Effector memory CD4-positive, alpha-beta T cell (primary cell): ENCODE measurements at regions not wholly inside any gene's neighbourhood (a gene's known extent, or its start where the extent isn't known, plus 50 kb on each side); places are given as distances from the start of the nearest gene placed in this dataset.

Experiments used
- DNase-seq, 3 donors: peaks; one replicate each; pipeline ENCODE4 v3.0.0-alpha.2; 2020
- H3K27ac ChIP-seq: 2 replicates; pipeline ENCODE4 v1.7.0; 2013; ENCODE audit warnings: mild to moderate bottlenecking, low read length, moderate library complexity; ENCODE audit not compliant: insufficient read depth, poor library complexity, severe bottlenecking
- H3K27me3 ChIP-seq: replicated peaks from 2 replicates; pipeline ENCODE4 v1.7.0; 2013; ENCODE audit warnings: mild to moderate bottlenecking, low read length; ENCODE audit not compliant: insufficient read depth, control insufficient read depth, poor library complexity, severe bottlenecking
- H3K36me3 ChIP-seq: 2 replicates; pipeline ENCODE4 v1.7.0; 2013; ENCODE audit warnings: mild to moderate bottlenecking, low read length, moderate library complexity; ENCODE audit not compliant: control insufficient read depth, insufficient read depth
- H3K4me1 ChIP-seq: 2 replicates; pipeline ENCODE4 v1.7.0; 2013; ENCODE audit warnings: low read length, mild to moderate bottlenecking; ENCODE audit not compliant: control insufficient read depth, insufficient read depth, poor library complexity, severe bottlenecking
- H3K4me3 ChIP-seq: 2 replicates; pipeline ENCODE4 v1.7.0; 2013; ENCODE audit warnings: low read length, low read depth, mild to moderate bottlenecking; ENCODE audit not compliant: insufficient read depth, poor library complexity, severe bottlenecking
- H3K9me3 ChIP-seq: 2 replicates; pipeline ENCODE4 v1.7.0; 2013; ENCODE audit warnings: mild to moderate bottlenecking, low read length, moderate library complexity; ENCODE audit not compliant: control insufficient read depth

DNA sequence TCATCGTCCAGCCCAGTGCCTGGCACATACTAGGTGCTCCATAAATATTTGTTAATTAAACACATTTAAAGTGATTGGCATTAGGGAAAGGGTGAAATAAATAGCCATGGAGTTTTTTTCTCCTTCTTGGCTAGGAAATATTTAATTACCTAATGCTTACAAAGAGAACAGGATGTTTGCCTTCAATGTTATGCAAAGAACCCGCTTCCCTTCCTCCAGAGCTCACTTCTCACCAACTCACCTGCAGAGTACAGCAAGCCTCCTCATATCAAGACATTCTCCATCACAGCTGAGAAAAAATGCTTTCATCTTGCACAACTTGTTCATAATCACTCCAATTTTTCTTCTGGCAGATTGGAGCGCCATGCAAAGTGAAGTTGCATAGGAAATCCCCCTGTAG is 161.7 kb upstream of the STK32A start:
- Histone ChIP-seq H3K27me3 (no peaks in the 10 kb centered on the region), H3K9me3 (no peaks in the 10 kb centered on the region), H3K36me3 (no peaks in the 10 kb centered on the region), H3K27ac (no peak overlapping the region), H3K4me1 (no peaks in the 10 kb centered on the region), H3K4me3 (no peak overlapping the region)
- DNase-seq, result no peak

DNA sequence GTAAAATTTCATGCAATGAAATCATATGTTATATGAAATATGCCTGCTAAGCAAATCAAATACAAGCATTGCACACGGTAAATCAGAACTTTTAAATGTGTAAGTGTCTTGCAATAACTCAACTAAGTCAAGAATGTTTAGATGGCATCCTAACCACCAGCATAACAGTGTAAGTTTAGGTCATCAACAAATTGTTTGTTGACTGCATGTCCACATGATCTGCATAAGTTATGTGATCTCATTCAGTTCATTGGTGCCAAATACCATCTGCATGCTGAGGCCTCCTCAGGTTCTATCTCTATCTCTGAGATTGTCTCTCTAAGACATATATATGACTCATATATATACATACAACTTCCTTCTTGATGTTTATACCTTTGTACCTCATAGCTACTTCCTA is 159.6 kb upstream of the STK32A start:
- Histone ChIP-seq H3K36me3 (no peaks in the 10 kb centered on the region), H3K27me3 (no peaks in the 10 kb centered on the region), H3K4me1 (no peaks in the 10 kb centered on the region), H3K9me3 (no peaks in the 10 kb centered on the region), H3K4me3 (no peak overlapping the region), H3K27ac (no peak overlapping the region)
- no peak for DNase-seq

DNA sequence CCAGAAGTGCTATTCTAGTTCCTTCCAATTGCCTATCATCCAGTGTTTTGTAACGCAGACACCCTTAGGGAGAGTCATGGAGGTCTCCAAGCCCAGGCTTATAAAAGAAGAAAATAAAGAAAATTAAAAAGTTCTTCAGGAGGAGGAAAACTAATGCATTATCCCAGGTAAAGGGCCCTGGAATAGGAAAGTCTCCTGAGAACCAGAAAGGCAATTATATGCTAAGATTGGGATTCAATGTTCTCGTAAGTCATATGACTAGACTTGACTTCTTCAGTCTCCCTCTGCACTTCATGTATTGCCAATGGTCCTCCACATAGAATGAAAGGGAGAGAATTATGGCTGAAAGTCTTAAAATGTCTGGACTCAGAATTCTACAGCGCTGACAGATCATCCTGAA is 154.4 kb upstream of the STK32A start:
- DNase-seq, result no peak
- Histone ChIP-seq H3K27me3 (no peaks in the 10 kb centered on the region), H3K36me3 (no peaks in the 10 kb centered on the region), H3K27ac (no peak overlapping the region), H3K4me3 (no peak overlapping the region), H3K9me3 (no peaks in the 10 kb centered on the region), H3K4me1 (no peaks in the 10 kb centered on the region)

DNA sequence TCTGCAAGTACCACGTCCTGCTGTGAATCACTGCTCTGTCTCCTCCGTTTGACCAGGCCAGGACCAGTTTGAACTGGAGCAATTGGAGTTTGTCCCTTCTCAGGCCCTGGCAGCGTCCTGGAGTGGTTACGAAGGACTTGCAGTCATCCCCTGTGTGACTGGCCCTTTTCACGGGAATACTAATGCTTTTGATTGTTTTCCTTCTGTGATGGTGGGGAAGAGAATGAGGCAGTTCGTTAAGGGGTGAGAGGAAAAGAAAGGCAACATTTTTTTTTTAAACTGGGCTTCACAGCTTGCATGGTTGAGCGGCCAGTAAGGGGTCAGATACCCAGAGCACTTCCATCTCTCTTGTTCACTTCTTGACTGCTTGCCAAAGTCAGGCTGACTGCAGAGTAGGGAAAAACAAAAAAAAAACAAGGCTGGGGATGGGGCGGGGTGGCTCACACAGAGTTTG is 153.5 kb upstream of the STK32A start:
- no peaks in the 10 kb centered on the region for H3K4me1 ChIP-seq
- H3K9me3 ChIP-seq, result no peaks in the 10 kb centered on the region
- no peak for DNase-seq
- no peaks in the 10 kb centered on the region for H3K27me3 ChIP-seq
- H3K36me3 ChIP-seq, result no peaks in the 10 kb centered on the region
- no peak overlapping the region for H3K4me3 ChIP-seq
- no peak overlapping the region for H3K27ac ChIP-seq

DNA sequence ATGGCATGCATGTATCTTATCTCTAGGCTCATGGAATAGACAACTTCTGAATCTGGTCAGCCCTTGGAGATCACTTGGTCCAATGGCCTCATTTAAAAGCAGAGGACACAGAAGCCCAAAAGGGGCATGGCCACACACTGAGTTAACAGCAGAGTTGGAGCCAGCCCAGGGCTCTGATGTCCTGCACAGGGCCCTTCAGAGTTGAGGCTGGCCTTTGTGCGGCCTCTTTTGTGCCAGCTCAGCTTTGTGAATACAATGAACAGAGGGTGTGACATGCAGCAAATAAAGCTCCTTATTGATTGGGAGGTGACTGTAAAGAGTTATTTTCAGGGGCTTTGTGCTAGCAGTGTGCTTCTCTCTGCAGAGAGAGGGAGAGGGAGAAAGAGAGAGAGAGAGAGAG is 150.1 kb upstream of the STK32A start:
- no peaks in the 10 kb centered on the region for H3K27me3 ChIP-seq
- no peak overlapping the region for H3K4me3 ChIP-seq
- DNase-seq, result no peak
- H3K36me3 ChIP-seq, result no peaks in the 10 kb centered on the region
- H3K27ac ChIP-seq, result no peak overlapping the region
- no peaks in the 10 kb centered on the region for H3K4me1 ChIP-seq
- H3K9me3 ChIP-seq, result no peaks in the 10 kb centered on the region

DNA sequence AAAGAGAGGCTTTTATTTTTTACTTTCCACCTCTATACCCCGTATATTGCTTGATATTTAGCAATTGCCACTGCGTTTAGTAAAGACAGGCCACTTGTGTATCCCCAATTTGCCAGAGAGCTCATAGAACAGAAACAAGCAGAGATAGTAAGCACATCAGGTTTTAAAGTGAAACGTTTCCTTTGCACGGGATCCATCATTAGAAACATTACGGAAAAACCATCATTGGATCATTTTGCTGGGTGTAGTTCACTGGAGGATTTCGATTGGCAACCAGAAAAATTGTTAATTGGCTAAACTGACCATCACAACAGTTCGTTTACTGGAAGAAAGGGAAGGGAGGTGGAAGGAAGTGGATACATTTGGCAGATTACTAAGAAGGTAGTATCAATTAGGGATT is 149.4 kb upstream of the STK32A start:
- no peaks in the 10 kb centered on the region for H3K4me1 ChIP-seq
- H3K27me3 ChIP-seq, result no peaks in the 10 kb centered on the region
- no peaks in the 10 kb centered on the region for H3K9me3 ChIP-seq
- no peak for DNase-seq
- no peak overlapping the region for H3K4me3 ChIP-seq
- H3K36me3 ChIP-seq, result no peaks in the 10 kb centered on the region
- H3K27ac ChIP-seq, result no peak overlapping the region

DNA sequence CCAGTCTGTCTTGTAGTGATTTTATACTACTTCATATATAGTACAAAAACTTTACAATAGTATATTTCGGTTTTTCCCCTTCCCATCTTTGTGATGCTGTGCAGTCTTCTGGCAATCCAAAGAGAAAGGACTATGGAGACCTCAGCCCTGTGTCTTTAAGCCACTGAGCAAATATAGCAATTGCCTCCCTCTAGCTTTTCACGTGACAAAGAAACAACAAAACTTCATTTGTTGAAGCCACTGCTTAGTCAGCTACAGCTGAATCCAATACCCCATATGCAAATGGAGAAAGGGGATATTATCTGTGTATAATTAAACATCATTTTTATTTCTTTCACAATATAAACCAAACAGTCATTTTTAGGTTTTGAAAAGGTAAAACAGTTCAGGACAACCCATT is 142.8 kb upstream of the STK32A start:
- no peak overlapping the region for H3K4me3 ChIP-seq
- no peaks in the 10 kb centered on the region for H3K9me3 ChIP-seq
- DNase-seq, result no peak
- no peaks in the 10 kb centered on the region for H3K36me3 ChIP-seq
- H3K27ac ChIP-seq, result no peak overlapping the region
- H3K4me1 ChIP-seq, result no peaks in the 10 kb centered on the region
- H3K27me3 ChIP-seq, result no peaks in the 10 kb centered on the region

DNA sequence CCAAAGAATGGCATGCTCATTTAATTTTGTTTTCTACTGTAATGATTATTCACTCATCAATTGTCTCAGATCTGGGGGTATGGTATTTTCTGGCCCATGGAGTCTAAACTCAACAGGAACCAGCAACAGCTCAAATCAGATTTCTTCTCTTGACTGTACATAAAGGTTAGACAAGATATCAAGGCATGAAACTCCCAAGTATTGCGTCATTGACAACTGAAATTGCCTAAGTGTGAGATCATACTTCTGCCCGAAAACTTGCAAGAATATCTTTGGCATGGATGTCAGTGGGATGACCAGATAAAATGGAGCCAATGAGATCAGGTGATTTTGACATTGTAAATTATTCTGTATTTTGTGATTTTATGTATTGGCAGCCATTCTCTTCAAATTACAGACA is 141.7 kb upstream of the STK32A start:
- no peak overlapping the region for H3K27ac ChIP-seq
- no peaks in the 10 kb centered on the region for H3K4me1 ChIP-seq
- H3K27me3 ChIP-seq, result no peaks in the 10 kb centered on the region
- H3K4me3 ChIP-seq, result no peak overlapping the region
- no peaks in the 10 kb centered on the region for H3K36me3 ChIP-seq
- no peaks in the 10 kb centered on the region for H3K9me3 ChIP-seq
- DNase-seq, result no peak

DNA sequence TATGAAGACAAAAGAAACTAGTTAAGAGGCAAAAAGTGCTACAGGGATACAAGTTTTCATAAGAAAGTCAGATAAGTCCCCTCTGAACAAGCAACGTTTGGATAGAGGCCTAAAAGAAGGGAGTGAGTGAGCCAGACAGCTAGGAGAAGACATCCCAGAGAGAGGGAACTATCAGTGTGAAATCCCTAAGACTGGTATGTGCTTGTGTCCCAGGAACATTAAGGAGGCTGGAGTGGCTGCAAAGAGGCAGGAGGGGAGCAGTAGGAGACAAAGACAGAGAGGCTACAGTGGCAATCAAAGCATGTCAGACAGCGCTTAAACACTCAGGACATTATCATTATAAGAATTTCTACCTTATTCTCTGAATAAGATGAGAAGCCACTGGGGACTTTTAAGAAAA is 139.1 kb upstream of the STK32A start:
- Histone ChIP-seq H3K36me3 (no peaks in the 10 kb centered on the region), H3K4me1 (no peaks in the 10 kb centered on the region), H3K4me3 (no peak overlapping the region), H3K27ac (no peak overlapping the region), H3K27me3 (no peaks in the 10 kb centered on the region), H3K9me3 (no peaks in the 10 kb centered on the region)
- no peak for DNase-seq

DNA sequence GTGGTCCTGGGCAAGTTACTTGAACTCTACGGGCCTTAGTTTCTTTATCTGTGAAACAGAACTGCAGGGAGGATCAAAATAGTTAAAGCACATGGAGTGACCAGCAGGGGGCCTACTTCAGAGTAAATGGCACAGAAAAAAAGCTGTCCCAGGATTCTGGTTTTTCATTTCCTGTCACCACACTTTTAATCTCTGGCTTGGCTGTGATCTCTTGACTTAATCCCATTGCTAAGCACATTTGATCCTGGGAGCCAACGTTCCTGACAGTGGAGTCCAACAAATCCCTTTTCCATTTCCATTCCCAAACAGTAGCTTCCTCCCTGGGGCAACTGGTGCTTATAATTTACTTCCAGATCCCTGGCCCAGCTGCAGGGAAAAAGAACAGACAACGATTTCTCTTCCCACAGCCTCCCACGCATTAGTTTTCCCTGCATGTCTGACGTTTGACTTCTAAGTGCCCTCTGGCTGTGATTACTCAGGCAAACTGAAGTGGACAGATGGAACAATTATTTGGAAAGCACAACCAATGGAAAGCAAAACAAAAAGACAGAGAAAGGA is 136.5 kb upstream of the STK32A start:
- Histone ChIP-seq H3K4me1 (no peaks in the 10 kb centered on the region), H3K27ac (no peak overlapping the region), H3K4me3 (no peak overlapping the region), H3K36me3 (no peaks in the 10 kb centered on the region), H3K27me3 (no peaks in the 10 kb centered on the region), H3K9me3 (no peaks in the 10 kb centered on the region)
- peak in 1 of 3 donors; percentile 6 for DNase-seq
